Gastrocnemius medialis (tissue), 4 donors: ENCODE measurements at regions not wholly inside any gene's neighbourhood (a gene's known extent, or its start where the extent isn't known, plus 50 kb on each side); places are given as distances from the start of the nearest gene placed in this dataset.

ENCODE experiments used
- CTCF ChIP-seq, 5 experiments: fragments of 450-650 bp in 3 of 5; fragments of 200-600 bp in 2 of 5; sonication (generic) in 2 of 5; IDR thresholded peaks in 4 of 5; conservative IDR thresholded peaks in 1 of 5; 1 replicate in 4 of 5; 2 replicates in 1 of 5; pipeline ENCODE4 v1.5.1; 2016 to 2019; ENCODE audit warnings: antibody characterized with exemption in 5 of 5, mild to moderate bottlenecking in 3 of 5, moderate library complexity in 3 of 5
- POLR2A ChIP-seq, 2 donors: fragments of 450-650 bp; IDR thresholded peaks; one replicate each; pipeline ENCODE4 v1.6.1; 2017; ENCODE audit warnings: antibody characterized with exemption in 2 of 2, mild to moderate bottlenecking in 2 of 2, moderate library complexity in 2 of 2

GRCh38 chr1:37128091-37128490 is 93.8 kb upstream of the GRIK3 start:
- no peak for TF ChIP-seq CTCF (IDR thresholded peaks at IDR 0.05 in 4 of 5, conservative IDR thresholded peaks at IDR 0.05 in 1 of 5)
- TF ChIP-seq POLR2A (IDR thresholded peaks at IDR 0.05) = no peak
